GM19099 (cell line): ENCODE measurements at regions not wholly inside any gene's neighbourhood (a gene's known extent, or its start where the extent isn't known, plus 50 kb on each side); places are given as distances from the start of the nearest gene placed in this dataset.

Experiments used
- POLR2A ChIP-seq: IDR thresholded peaks from 3 replicates; pipeline ENCODE4 v1.6.1; 2011; ENCODE audit warnings: low read depth; ENCODE audit not compliant: insufficient read length; ENCODE audit errors: extremely low read depth

DNA sequence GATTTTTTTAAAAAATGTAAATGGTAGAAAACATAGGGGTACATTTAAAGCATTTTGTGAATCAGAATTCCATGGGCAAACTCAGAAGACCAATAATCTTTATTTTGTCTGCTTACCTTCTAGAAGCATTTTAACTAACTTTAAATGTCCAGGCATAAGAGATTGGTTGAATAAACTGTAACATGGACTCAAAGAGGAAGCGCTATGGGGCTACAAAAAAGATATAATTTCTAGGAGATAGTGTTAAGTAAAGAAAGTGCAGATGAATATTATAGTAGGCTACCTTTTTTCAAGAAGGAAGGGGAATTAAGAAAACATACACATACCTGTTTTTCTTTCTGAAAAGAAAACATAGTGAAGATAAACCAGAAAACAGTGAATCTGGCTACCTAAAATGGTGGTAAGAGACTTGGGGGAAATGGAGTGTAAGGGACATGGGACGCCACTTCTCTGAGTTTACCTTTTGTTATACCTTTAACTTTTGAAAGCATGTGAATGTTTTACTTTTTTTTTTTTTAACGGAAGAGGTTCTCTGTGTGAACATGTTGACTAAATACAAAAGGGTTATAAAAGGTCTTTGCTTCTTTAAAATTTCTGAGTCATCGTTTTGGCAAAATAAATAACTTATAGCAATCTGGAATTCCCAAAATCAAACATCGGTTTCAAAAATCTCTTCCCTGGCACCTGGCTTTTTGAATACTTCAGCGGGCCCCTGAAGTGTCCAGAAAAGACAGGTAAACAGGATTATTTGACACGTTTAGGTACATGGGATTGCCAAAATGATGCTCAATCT is 133.4 kb downstream of the OR2B2 start:
- TF ChIP-seq POLR2A = no peak

GRCh38 chr6:27777614-27778355 is 134.4 kb downstream of the OR2B2 start:
- no peak for TF ChIP-seq POLR2A

GRCh38 chr6:27777126-27777525 is 135.1 kb downstream of the OR2B2 start:
- TF ChIP-seq POLR2A = no peak

DNA sequence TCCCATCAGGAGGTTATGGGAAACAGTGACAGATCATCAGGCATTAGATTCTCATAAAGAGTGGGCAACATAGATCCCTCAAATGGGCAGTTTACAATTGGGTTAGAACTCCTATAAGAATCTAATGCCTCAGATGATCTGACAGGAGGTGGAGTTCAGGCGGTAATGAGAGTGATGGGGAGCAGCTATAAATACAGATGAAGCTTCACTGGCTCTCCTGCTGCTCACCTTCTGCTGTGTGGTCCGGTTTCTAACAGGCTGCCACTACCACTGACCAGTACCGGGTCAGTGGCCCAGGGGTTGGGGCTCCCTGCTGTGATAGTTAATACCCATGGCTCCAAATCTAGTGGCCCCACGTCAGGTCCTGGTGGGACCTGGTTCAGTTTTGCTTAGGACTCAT is 135.7 kb downstream of the OR2B2 start:
- TF ChIP-seq POLR2A = no peak

DNA sequence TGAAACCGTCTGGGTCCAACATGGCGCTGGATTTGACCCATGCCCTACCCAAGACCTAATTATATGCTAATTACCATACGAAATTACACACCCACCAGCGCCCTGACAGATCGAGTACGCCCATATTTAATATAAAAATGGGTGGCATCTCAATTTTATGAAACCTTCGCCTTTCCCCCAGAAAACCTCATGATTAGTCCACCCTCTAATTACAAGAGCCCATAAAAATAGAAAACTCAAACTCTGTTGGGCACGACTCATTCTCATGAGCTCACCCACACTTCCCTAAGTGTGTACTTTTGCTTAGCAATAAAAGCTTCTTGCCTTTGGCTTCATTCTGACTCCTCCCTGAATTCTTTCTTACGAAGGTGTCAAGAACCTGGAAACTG is 136.4 kb downstream of the OR2B2 start:
- TF ChIP-seq POLR2A = no peak

DNA sequence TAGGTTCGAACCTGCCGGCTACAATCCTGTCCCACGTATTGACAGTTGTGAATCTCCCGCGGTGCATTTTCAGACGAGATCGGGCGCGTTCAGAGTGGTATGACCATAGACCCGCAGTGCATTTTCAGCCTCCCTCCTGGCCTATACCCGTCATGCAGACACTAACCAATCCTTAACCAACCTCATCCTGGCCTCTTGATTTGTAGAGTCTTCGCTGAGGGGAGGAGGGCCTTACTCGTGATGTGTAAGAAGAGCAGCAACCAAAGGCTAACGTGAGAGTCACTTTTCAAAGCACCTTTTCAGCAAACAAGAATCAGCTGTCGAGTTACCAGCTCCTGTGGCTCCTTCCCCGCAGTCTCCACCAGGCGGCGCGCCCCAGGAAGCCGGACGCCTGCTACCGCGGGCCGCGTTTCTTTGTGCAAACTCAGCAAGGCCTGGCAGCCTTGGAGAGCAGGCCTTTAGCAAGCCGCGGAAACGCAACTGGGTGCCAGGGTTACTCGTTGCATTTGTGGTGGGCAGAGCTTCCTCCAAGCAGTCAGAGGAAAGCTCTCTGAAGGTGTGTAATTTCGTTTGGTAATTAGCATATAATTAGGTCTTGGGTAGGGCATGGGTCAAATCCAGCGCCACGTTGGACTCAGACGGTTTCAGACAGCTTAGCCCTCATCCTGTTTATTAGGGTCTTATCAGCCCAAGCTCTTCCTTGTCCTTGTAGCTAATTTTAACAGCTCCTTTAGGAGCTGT is 139.8 kb downstream of the OR2B2 start:
- TF ChIP-seq POLR2A = no peak

- TF ChIP-seq POLR2A = no peak
These were observed 141.0 kb downstream of the OR2B2 start for GRCh38 chr6:27771235-27771634.

DNA sequence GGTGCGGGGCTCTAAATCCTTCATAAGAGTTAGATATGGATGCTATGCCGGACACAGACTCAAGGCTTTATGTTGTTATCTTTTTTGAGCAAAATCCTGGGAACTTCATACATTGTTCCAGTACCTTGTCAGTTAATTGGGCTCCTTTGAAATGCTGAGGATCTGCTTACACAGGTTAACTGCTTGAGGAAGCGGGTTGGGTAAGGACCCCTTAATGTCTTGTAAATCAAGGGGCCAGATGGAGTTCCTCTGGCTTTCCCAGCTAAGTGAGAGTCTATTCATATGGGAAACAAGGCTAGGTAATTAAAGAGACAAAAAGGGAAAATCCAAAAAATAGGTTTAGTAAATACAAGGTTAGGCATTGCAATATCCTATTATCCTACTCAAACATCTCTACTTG is 141.5 kb downstream of the OR2B2 start:
- no peak for TF ChIP-seq POLR2A

DNA sequence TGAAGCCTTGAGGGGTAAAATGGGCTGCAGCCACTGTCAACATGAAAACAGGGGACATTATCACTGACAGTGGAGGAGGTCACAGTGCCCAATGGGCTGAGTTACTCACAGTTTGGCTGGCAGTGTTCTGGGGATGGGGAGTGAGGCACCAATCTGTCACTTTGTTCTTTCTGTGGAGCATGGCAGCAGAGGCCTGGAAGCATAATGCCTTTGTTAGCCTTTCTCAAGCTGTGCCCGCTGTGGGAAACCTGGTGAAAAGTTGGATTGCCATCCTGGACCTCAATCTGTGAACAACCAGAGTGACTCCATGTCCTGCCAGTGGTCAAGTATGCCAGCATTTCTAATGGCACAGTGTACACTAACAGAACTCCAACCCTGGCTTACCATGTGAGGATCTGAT is 143.6 kb downstream of the OR2B2 start:
- TF ChIP-seq POLR2A = no peak

- no peak for TF ChIP-seq POLR2A
These were observed 144.3 kb downstream of the OR2B2 start for GRCh38 chr6:27767851-27768250.

DNA sequence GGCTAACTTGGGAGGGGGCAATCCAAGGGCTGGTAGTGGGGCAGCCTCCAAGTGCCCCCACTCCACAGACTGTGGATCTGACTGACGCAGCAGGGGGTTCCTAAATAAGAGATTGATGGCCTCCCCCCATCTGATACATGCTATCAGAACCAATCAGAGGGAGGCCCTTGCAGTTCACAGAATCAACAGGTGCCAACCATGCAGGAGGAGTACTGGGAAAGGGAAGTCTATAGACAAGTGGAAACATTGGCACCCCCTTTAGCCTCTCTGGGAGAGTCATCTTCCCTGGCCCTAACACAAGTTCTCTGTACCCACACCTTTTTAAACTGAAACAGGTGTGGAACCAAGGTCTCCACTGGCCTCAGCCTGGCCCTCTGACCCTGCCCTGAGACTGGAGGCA is 145.8 kb downstream of the OR2B2 start:
- no peak for TF ChIP-seq POLR2A

DNA sequence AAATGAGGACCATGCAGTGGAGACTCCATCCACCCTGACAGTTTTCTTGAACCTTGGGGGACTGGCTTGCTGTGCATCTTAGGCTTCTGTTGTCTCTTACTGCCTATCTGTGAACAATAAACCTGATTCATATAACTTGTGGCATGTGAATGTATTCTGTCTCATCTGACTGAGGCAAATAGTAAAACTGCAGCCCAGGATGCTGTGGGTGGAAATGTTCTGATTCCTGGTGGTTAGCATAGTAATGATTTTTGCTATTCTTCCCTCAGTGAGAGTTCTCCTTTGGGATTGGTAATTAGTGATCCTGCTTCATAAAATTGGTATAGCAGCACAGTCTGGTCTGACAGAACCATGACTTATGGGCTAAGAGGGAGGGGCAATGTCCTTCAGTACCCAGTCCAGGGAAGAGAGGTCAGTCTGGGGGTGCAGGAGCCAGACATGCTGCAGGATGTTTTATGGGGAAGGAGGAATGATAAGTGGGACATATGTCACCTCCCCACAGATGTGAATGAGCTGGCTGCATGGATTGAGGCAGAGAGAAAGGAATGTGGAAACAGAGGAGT is 147.1 kb downstream of the OR2B2 start:
- TF ChIP-seq POLR2A = no peak

DNA sequence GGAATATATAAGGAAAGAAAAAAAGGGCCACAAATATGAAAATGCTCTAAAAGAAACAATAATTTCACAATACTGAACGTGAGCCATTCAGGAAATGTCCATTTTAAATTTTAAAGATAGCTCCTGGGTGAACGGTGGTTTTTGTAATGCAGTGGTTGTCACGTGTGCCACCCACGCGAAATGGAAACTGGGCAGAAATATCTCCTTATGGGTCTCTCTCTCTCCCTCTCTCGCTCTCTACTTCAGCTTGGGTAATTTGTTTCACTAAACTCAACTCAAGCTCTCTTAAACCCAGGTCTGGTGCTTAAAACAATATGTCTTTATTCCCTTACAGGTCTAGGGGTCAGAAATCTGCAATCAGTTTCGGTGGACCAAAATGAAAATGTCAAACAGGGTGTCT is 150.8 kb downstream of the OR2B2 start:
- TF ChIP-seq POLR2A = peak; percentile 42

- TF ChIP-seq POLR2A = peak; percentile 5
These were observed 151.7 kb downstream of the OR2B2 start for GRCh38 chr6:27760464-27760863.

DNA sequence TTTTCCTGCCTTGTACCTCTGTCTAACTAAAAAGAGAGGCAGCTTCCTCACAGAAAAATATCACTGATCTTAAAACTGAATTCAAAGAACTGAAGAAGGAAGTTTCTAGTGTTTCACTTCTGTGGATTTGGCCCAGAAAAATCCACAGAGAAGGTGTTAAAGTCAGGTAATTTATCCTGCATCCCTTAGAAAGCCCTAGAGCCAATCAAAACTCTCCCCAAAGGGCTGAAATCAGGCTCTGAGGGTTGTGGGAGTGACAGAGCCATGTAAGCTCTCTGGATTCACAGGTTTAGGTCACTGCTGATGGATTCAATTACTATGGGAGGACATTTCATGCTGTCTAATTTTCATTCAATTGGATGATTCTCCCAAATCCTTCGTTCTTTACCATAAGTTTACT is 152.3 kb downstream of the OR2B2 start:
- TF ChIP-seq POLR2A = no peak
